T-helper 2 cell (primary cell): ENCODE measurements at regions not wholly inside any gene's neighbourhood (a gene's known extent, or its start where the extent isn't known, plus 50 kb on each side); places are given as distances from the start of the nearest gene placed in this dataset.
"Not testable (repeated sequence)": the region's sequence is repeated elsewhere in the genome, so short reads cannot be mapped to it uniquely, and the experiment has no call there.

Experiments used
- DNase-seq, 5 experiments: peaks; one replicate each; pipeline versions ENCODE4 v3.0.0 to v3.0.0-alpha.2; 2012 to 2022

DNA sequence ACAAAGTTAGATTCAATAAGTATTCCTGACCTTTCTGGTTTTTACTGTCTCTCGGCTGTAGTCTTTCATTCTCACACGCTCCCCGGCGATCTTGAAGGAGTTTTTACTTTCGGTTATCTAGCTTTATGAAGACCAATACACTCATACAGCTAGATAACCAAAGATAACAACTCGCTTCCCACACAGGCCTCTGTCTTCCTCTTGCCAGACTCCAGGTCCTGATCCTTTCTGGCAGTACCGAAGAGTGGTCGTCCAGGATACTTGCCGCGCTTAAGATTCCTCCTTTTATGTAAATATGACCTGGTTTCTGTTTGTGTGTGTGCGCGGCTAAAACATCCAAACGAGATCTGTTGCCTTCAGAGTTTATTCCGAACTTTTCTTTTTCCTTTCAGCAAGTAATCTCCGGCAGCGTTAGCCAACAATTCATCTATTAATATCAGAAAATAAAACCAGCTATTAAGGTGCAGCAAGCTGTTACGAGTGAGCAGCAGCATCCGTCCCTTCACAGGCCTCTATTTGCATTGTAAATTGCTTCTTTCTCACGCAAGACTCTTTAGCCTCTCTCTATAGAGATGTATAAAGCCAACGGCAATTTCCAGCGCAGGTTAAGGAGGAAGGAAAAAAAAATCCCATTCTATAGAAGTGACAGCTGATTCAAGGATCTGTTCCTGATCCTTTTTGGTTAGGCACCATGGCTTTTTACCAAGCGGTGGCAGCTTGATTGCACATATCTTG is 216.1 kb downstream of the MEF2C start:
- DNase-seq: no peak

DNA sequence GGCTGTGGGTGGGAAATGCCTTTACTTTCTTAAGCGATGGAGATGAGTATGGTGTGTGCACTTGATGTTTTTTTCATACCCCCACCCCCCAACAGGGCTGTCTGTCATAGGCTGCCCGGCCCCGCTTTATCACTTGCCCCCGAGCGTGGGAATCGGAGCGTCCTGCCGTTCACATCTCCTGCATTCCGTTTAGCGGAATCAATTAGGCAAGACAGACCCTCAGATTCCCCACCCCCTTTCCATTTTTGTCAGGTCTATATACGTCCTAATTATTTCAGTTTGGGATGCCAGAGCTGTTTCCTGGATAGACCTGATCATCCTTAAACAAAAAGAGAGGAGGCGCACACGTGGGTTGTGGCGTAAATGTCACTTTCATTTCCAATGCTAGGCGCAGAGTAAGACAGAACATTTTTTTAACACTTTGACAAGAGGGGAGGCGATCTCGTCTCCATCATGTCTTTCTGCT is 217.2 kb downstream of the MEF2C start:
- no peak for DNase-seq

DNA sequence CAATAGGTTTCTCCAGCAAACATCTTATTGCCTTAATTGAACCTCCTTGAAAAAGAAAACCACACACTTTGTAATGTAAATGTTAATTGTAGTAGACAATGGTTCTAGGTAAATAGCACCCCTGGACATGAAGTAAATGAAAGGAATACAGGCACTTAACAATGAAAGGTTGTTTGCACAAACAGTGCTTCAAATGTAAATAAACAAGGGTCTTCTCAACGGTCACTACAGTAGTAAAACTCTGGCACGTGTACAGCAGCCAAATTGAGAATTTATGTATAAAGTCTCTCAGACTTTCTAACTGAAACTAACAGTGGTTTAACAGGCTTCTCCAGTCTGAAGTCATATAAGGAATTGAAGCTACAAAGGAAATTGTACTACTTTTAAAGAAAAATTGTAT is 218.3 kb downstream of the MEF2C start:
- DNase-seq: no peak

- no peak for DNase-seq
Measured at GRCh38 chr5:88663793-88664216, 219.2 kb downstream of the MEF2C start.

- no peak for DNase-seq
Measured at GRCh38 chr5:88662846-88663245, 220.1 kb downstream of the MEF2C start.

GRCh38 chr5:88661806-88662207 is 221.2 kb downstream of the MEF2C start:
- no peak for DNase-seq

DNA sequence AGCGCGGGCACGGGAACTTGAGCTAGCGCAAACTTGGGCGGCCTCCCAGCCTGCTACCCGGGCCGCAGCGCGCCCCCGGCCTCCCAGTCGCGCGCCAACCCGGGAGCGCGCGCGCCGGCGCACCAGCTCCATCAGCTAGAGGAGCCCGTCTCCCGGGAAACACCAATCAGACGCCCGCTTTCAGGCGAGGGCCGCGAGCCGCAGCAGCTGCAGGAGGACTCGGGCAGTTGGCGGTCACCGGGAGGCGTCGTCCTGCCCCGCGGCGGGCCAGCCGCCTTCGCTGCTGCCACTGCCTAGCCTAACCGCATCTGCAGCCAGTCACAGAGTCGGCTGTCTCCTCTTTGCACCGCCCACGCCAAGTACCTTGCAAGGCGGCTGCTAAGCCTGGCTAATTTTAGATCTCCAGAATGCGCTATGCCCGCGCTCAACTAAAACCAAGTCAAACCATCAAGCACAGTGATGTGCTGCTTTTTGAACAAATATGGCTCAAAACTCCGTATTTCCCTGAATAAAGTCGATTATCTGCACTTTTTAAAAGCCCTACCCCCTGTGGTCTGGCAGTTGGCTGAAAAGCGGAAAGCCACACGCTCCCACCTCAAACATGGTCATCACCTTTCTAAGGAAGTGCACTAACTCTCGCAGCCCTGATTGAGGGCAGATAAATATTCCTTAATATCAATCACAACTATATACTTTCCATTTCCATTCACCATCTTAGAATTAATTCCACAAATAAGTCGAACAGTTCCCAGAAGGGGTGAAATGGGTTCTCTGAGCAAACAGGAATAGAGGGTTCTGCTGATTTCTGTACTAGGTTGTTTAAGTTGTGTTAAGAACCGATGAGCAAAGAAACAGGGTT is 221.8 kb downstream of the MEF2C start:
- DNase-seq: peak in 1 of 5 experiments; percentile 71

DNA sequence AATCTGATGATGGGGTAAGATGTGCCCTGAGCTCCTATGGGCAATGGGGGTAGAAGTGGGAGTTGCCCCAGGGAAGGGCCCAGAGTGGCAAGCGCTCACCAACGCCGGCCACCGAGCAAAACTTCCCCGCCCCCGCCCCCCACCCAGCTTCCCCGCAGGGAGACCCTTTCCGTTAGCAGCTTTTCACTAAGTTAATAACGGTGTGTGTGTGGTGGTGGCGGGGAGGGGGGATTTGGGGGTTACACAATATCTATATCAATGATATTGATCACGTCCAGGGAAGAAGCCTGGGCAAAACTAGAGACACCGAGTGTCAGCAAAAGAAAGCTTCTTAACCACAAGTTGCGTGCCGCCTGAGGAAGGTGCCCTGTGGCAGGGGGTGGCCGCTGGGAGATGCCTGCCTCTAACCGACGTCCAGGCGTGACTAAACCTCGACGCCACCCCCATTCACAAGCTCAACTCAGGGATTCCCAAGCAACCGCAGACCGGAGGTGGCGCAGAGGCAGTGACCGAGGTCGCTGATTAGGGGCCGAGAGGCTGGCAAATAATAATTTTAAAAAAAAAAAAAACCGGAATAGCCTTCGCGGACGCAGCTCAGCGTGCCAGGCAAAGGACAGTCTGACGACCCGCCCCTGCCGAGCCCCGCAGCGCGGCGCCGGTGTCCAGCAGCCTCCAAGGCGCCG is 222.6 kb downstream of the MEF2C start:
- DNase-seq: peak in 1 of 5 experiments; percentile 43

- no peak for DNase-seq
Measured at GRCh38 chr5:88659529-88660263, 223.3 kb downstream of the MEF2C start.

DNA sequence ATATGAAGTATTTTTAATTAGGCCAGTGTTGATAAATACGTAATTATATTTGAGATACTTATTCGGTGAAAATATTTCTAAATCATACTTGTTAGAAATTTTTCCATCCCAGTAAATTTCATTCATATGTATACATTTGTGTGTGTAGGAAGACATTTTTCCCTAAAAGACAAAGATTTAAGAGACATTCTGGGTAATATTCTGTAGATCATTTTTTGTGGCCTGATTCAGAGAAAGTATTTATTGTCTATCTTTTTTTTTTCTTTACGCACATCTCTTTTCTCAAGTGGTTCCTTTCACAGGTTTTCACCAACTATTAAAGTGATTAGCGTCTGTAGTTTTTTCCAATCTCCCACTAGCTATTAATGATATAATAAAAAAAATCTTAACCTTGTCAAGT is 224.1 kb downstream of the MEF2C start:
- DNase-seq: no peak

- no peak for DNase-seq
Measured at GRCh38 chr5:88657906-88658775, 224.8 kb downstream of the MEF2C start.

DNA sequence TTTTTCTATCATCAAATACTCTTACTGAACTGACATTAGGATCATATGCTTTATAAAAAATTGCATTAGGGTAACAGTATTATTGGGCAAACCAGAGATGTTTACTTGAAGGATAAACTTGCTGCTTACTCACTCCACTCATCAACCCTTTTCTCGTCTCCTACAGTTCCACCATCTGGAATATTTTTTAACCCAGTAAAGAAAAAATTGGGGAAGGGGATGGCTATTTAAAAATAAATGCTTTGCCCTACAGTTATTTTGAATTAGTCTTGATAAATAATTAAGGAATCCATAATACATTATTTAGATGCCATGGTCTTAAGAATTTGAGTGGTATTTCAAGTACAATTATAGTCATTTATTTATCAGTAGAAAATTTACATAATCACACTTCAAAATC is 225.8 kb downstream of the MEF2C start:
- DNase-seq: no peak

DNA sequence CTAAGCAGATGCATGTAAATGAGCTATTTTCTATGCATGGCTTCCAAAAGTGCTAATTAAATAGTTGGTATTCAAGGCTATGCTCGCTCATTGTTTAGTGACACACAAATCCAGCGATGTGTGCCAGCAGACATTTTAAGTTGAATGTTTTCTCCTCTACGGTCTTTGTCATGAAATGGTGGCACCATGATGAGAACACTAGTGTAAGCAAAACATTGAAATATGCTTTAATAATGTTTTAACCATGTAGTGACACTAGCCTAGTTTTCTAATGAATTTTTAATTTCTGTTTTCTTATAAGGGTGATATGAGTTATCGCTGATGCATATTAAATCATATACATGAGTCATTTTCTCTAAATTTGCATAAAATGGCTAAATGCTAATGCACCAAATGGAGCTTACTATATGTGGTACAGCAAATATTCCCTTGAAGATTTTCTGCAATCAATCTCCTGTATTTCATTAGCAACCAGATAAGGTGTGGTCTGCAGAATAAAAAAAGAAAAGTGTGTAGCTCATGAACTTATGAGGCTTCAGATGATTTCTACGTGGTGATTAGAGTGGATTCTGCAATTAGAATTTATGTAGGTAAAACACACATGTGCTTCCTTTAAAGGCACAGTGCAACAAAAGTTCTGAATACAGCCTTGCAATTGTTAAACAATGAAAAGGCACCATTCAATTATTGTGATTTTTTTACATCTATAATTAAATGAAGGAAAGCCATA is 226.6 kb downstream of the MEF2C start:
- DNase-seq: no peak

- no peak for DNase-seq
Measured at GRCh38 chr5:88653471-88653870, 229.5 kb downstream of the MEF2C start.

DNA sequence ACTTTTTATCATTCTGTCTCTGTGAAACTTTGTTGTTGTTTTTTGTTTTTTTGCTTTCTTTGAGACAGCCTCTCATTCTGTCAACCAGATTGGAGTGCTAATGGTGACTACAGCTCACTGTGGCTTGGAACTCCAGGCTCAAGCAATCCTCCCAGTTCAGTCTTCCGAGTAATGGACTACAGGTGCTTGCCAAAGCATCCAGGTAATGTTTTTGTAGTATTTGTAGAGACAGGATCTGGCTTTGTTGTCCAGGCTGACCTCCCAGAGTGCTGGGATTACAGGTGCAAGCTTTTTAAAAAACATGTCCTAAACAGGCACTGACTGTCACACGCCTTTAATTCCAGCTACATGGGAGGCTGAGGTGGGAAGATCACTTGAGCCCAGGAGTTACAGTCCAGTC is 235.1 kb downstream of the MEF2C start:
- DNase-seq: no peak

DNA sequence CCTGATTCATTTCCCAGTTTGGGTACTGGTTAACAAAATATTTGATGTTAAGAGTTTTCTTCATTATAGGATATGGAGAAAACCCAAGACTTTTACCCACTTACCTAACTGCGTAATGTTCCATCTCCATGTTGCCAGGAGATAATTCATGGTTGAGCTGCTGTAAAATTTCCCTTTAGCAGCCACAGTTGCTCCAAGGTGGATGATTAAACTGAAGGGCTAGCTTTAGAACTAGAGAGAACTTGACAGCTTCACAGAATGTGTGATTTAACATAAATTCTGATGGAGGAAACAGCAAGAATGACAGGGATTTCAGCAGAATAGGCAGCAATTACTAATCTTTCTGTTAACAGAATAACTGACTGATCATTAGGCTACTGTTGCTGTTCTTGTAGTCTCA is 236.1 kb downstream of the MEF2C start:
- no peak for DNase-seq

DNA sequence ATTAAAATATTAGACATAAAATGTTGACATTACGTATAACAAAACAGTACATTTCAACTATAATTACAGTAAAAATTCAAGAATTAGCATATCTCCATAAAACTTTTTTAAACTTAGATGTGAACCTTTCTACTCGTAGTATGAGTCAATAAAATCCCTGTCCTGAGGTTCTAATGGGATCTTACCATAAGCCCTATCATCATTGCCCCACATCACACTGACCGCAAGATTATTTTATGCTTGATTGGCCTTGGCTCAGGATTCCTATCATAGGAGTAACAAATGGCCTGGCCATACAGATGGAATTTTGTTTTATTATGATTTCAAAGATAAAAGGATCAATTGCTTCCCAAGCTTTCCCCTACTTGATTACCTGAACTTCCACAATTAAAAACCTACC is 238.3 kb downstream of the MEF2C start:
- DNase-seq: no peak

DNA sequence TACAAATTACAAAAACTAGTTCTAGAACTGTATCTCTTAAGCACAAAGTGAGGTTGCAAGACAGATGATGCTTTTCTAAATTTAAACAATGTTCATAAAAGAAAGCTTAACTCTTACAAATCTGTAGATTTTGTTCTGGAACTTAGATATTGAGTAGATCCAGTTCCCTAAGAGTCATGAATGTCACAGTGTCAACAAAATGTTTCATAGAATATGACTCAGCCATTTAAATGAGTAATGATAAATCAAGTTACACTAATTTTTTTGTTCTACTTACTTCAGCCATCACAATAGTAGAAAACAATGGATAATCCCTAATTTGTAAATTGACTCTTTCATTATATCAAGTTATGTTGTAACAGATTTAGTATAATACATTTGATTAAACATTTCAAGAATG is 239.7 kb downstream of the MEF2C start:
- no peak for DNase-seq

DNA sequence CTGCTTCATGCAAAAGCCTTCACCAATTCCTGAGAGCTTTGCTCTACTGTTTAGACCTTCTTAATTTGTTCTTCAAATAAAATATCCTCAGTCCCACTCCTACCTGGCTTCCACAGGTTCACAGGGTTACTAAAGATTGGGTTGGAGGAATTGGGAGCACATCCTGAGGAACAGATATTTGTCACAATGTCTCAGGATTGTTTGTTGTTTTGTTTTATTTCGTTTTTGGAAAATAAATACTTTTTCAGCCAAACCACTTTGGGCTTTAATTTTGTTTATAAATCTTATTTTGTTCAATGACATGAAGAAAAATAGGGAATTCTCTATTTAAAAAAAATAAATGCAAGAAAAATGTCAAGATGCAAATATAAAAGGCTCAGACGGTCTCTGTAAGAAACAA is 249.0 kb downstream of the MEF2C start:
- no peak for DNase-seq

- not testable (repeated sequence) for DNase-seq
Measured at GRCh38 chr5:88622890-88623289, 260.1 kb downstream of the MEF2C start.

GRCh38 chr5:88615767-88616166 is 267.2 kb downstream of the MEF2C start:
- DNase-seq: not testable (repeated sequence)
